Uterus (tissue), 3 donors: ENCODE measurements at regions not wholly inside any gene's neighbourhood (a gene's known extent, or its start where the extent isn't known, plus 50 kb on each side); places are given as distances from the start of the nearest gene placed in this dataset.

ENCODE experiments used
- DNase-seq, 2 donors: peaks; one replicate each; pipeline ENCODE4 v3.0.0-alpha.2; 2019 to 2020
- H3K27ac ChIP-seq, 2 donors: fragments of 200-600 bp; sonication (generic); 1 replicate in 1 of 2; 2 replicates in 1 of 2; pipeline ENCODE4 v1.5.1; 2016 to 2018
- H3K27me3 ChIP-seq, 2 donors: fragments of 200-600 bp; sonication (generic); one replicate each; pipeline ENCODE4 v1.5.1; 2018 to 2019; ENCODE audit warnings: control low read depth in 1 of 2
- H3K36me3 ChIP-seq, 2 donors: fragments of 200-600 bp; sonication (generic); one replicate each; pipeline ENCODE4 v1.5.1; 2019; ENCODE audit warnings: control low read depth in 1 of 2
- H3K4me1 ChIP-seq, 2 donors: fragments of 200-600 bp; sonication (generic); one replicate each; pipeline ENCODE4 v1.5.1; 2018 to 2019; ENCODE audit warnings: control low read depth in 1 of 2
- H3K4me3 ChIP-seq, 2 donors: fragments of 200-600 bp; sonication (generic); 1 replicate in 1 of 2; 2 replicates in 1 of 2; pipeline ENCODE4 v1.5.1; 2018 to 2019; ENCODE audit warnings: mild to moderate bottlenecking in 1 of 2
- H3K9me3 ChIP-seq, 2 donors: fragments of 200-600 bp; sonication (generic); one replicate each; pipeline ENCODE4 v1.5.1; 2019; ENCODE audit warnings: control low read depth in 1 of 2
- POLR2A ChIP-seq, 2 donors: fragments of 450-650 bp; IDR thresholded peaks; one replicate each; pipeline ENCODE4 v1.6.1; 2016; ENCODE audit warnings: antibody characterized with exemption in 2 of 2, mild to moderate bottlenecking in 1 of 2, moderate library complexity in 1 of 2
- intact Hi-C: fragments of 100-400 bp; cut with DNase I; formaldehyde crosslinking; loops from one replicate; pipeline ENCODE4 v1.15.1; 2023; ENCODE audit warnings: low total_unique reads
- TF ChIP-seq, protein P1 (sequence below), 4 experiments: fragments of 200-600 bp in 2 of 4; fragments of 450-650 bp in 2 of 4; sonication (generic) in 2 of 4; IDR thresholded peaks; one replicate each; pipeline ENCODE4 v1.5.1; 2016 to 2019; ENCODE audit warnings: antibody characterized with exemption in 4 of 4, mild to moderate bottlenecking in 2 of 4, moderate library complexity in 1 of 4
- donor health status: DM: yes; HTN: yes; CAD: no.

DNA sequence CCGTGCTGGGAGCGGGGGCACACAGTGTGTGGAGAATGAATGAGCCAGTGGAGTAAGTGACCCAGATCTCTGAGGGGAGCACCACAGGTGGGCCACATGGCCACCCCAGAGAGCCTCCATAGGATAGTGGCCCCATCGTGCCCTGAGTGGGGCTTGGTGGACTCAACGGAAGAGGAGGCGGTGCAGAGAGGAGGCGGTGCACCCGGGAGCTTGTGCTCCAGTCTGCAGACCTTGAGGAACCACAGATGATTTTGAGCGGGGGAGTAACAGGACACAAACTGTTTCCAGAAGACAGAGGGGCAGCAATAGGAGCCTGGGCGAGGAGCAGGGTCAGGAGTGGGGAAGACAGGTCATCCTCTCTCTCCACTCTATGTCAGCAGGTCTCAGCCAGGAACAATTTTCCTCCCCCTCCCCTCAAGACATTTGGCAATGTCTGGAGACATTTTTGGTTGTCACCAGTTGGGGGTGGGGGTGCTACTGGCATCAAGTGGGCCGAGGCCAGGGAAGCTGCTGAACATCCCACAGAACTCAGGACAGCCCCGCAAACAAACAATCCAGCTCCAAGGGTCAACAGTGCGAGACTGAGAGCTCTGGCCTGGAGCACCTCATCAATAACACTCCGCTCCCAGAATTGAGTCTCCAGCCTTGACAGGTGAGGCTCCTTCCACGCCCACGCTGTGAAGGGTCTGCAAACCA is 182.2 kb downstream of the USP12 start:
- no peaks in the 10 kb centered on the region for H3K9me3 ChIP-seq
- H3K27ac ChIP-seq, result no peak overlapping the region
- H3K27me3 ChIP-seq, result no peaks in the 10 kb centered on the region
- H3K4me3 ChIP-seq, result no peak overlapping the region
- H3K4me1 ChIP-seq, result no peaks in the 10 kb centered on the region
- TF ChIP-seq POLR2A (IDR thresholded peaks at IDR 0.05), result no peak
- TF ChIP-seq, protein P1, sequence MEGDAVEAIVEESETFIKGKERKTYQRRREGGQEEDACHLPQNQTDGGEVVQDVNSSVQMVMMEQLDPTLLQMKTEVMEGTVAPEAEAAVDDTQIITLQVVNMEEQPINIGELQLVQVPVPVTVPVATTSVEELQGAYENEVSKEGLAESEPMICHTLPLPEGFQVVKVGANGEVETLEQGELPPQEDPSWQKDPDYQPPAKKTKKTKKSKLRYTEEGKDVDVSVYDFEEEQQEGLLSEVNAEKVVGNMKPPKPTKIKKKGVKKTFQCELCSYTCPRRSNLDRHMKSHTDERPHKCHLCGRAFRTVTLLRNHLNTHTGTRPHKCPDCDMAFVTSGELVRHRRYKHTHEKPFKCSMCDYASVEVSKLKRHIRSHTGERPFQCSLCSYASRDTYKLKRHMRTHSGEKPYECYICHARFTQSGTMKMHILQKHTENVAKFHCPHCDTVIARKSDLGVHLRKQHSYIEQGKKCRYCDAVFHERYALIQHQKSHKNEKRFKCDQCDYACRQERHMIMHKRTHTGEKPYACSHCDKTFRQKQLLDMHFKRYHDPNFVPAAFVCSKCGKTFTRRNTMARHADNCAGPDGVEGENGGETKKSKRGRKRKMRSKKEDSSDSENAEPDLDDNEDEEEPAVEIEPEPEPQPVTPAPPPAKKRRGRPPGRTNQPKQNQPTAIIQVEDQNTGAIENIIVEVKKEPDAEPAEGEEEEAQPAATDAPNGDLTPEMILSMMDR (IDR thresholded peaks at IDR 0.05), result no peak
- DNase-seq, result no peak
- intact Hi-C loops, result no loop called here
- no peaks in the 10 kb centered on the region for H3K36me3 ChIP-seq

DNA sequence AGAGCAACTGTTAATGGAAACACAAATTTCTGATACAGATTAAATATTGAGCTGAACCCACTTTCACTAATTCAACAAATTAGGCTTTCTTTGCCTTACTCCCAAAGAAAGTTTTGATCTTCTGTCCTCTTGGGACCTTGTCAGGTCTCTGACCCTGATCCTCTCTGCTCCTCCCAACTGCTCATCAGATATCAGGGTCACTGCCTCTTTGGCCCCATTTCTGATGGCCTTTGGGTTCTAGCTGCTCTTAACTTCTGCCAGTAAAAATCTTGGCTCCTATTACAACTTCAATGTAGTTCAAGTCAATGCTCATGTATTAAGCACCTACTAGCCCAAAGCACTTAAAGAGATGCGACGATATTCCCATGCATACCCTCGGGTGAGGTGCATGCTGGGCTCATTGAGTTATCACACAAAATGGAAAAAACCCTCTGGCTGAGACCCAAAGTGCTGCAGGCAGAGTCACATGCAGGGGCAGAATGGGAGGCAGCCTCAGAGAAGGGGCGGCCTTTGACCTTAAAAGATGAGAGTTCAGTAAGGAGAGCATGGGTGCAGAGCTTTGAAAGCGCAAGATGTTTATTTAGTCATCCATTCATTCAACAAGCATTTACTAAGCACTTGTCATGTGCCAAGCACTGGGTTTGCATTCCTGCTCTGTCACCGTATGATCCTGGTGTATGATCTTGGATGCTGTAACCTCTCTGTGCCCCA is 183.4 kb downstream of the USP12 start:
- intact Hi-C loops, result no loop called here
- no peak overlapping the region for H3K4me3 ChIP-seq
- H3K4me1 ChIP-seq, result peaks cover 4 to 9% of the 10 kb centered on the region in 2 donors
- H3K27ac ChIP-seq, result no peak overlapping the region
- no peaks in the 10 kb centered on the region for H3K36me3 ChIP-seq
- H3K27me3 ChIP-seq, result no peaks in the 10 kb centered on the region
- no peak for TF ChIP-seq POLR2A (IDR thresholded peaks at IDR 0.05)
- TF ChIP-seq, protein P1 (IDR thresholded peaks at IDR 0.05), result no peak
- H3K9me3 ChIP-seq, result no peaks in the 10 kb centered on the region
- no peak for DNase-seq

- Histone ChIP-seq H3K4me1 (peaks cover 4 to 11% of the 10 kb centered on the region in 2 donors), H3K27ac (no peak overlapping the region), H3K9me3 (no peaks in the 10 kb centered on the region), H3K36me3 (no peaks in the 10 kb centered on the region), H3K27me3 (no peaks in the 10 kb centered on the region), H3K4me3 (no peak overlapping the region)
- TF ChIP-seq, protein P1 (IDR thresholded peaks at IDR 0.05), result no peak
- TF ChIP-seq POLR2A (IDR thresholded peaks at IDR 0.05), result no peak
- intact Hi-C loops, result no loop called here
- DNase-seq, result no peak
These were observed 184.1 kb downstream of the USP12 start for GRCh38 chr13:26987486-26988013.

DNA sequence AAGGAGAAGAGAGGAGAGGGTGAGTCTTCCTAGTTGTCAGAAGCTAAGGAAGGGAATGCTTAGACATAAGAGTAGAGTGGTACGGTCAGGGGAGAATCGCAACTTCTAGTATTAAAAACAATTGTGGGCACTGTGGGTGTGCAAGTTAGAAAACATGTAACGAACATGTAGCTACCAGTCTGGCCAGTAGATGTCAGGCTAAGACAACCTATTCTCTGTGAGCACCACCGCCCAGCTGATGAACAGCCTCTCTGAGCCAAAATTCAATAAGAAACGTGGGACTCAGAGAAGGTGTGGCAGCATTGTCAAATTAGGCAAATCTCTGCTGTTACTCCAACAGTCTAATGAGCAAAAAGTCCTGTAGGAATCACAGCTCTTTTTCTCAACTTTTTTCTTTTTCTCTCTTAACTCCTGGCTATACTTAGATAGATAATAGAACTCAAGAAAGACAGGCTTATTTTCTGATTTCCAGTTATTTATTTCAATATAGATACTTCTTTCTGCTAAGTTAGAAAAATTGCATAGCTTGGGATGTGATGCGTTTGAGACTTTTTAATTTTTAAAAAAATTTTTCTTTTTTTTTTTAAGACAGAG is 186.2 kb downstream of the USP12 start:
- TF ChIP-seq POLR2A (IDR thresholded peaks at IDR 0.05), result no peak
- TF ChIP-seq, protein P1 (IDR thresholded peaks at IDR 0.05), result peak; percentile 73 to 91 (median 83)
- H3K36me3 ChIP-seq, result no peaks in the 10 kb centered on the region
- no peak overlapping the region for H3K4me3 ChIP-seq
- peak; percentile 63 to 78 for DNase-seq
- intact Hi-C loops, result no loop called here
- peaks cover 4 to 11% of the 10 kb centered on the region in 2 donors for H3K4me1 ChIP-seq
- H3K9me3 ChIP-seq, result no peaks in the 10 kb centered on the region
- H3K27ac ChIP-seq, result no peak overlapping the region
- H3K27me3 ChIP-seq, result no peaks in the 10 kb centered on the region

GRCh38 chr13:26984337-26984736 is 187.3 kb downstream of the USP12 start:
- intact Hi-C loops, result loop anchor here (5.0 kb wide), 1 partner anchor 378 kb away; no protein-coding TSS in a partner anchor
- TF ChIP-seq, protein P1 (IDR thresholded peaks at IDR 0.05), result no peak
- no peak for TF ChIP-seq POLR2A (IDR thresholded peaks at IDR 0.05)
- Histone ChIP-seq H3K4me3 (no peak overlapping the region), H3K4me1 (peaks cover 4 to 11% of the 10 kb centered on the region in 2 donors), H3K9me3 (no peaks in the 10 kb centered on the region), H3K27me3 (no peaks in the 10 kb centered on the region), H3K36me3 (no peaks in the 10 kb centered on the region), H3K27ac (no peak overlapping the region)
- no peak for DNase-seq
